Fibroblast of lung (primary cell): ENCODE measurements at regions not wholly inside any gene's neighbourhood (a gene's known extent, or its start where the extent isn't known, plus 50 kb on each side); places are given as distances from the start of the nearest gene placed in this dataset.

Source experiments
- DNase-seq, 2 donors: peaks; one replicate each; pipeline versions ENCODE4 v3.0.0 to v3.0.0-alpha.2; 2010; ENCODE audit warnings: low read depth in 2 of 2
- H2AFZ ChIP-seq: 2 replicates; pipeline ENCODE4 v1.5.1; 2012; ENCODE audit warnings: low read length, control low read depth, inconsistent platforms
- H3K27ac ChIP-seq: 2 replicates; pipeline ENCODE4 v1.5.1; 2011; ENCODE audit warnings: low read length, control low read depth; ENCODE audit not compliant: insufficient read depth
- H3K27me3 ChIP-seq: 2 replicates; pipeline ENCODE4 v1.5.1; 2011; ENCODE audit warnings: mild to moderate bottlenecking, low read length; ENCODE audit not compliant: control insufficient read depth, insufficient read depth
- H3K36me3 ChIP-seq: 2 replicates; pipeline ENCODE4 v1.5.1; 2011; ENCODE audit warnings: low read length; ENCODE audit not compliant: control insufficient read depth, insufficient read depth
- H3K4me1 ChIP-seq: 2 replicates; pipeline ENCODE4 v1.5.1; 2011; ENCODE audit warnings: low read length; ENCODE audit not compliant: control insufficient read depth, insufficient read depth; ENCODE audit errors: extremely low read depth
- H3K4me2 ChIP-seq: 2 replicates; pipeline ENCODE4 v1.5.1; 2011; ENCODE audit warnings: low read length, control low read depth; ENCODE audit not compliant: insufficient read depth; ENCODE audit errors: extremely low read depth
- H3K4me3 ChIP-seq, 4 experiments: fragments of 200-600 bp in 1 of 4; sonication (generic) in 1 of 4; replicated peaks in 1 of 4; 2 replicates each; pipeline ENCODE4 v1.5.1; 2011 to 2016; ENCODE audit warnings: low read length in 4 of 4, low read depth in 3 of 4, mild to moderate bottlenecking in 3 of 4, control low read depth in 2 of 4, inconsistent platforms in 1 of 4, mixed read lengths in 1 of 4; ENCODE audit not compliant: insufficient read depth in 1 of 4; ENCODE audit errors: control extremely low read depth in 1 of 4
- H3K79me2 ChIP-seq: 2 replicates; pipeline ENCODE4 v1.5.1; 2012; ENCODE audit warnings: mild to moderate bottlenecking, low read length, inconsistent platforms; ENCODE audit not compliant: control insufficient read depth, insufficient read depth
- H3K9ac ChIP-seq: 2 replicates; pipeline ENCODE4 v1.5.1; 2011; ENCODE audit warnings: mild to moderate bottlenecking, low read length, control low read depth; ENCODE audit not compliant: insufficient read depth
- H3K9me3 ChIP-seq: 2 replicates; pipeline ENCODE4 v1.5.1; 2012; ENCODE audit warnings: low read depth, low read length; ENCODE audit not compliant: control insufficient read depth, insufficient read depth
- H4K20me1 ChIP-seq: 2 replicates; pipeline ENCODE4 v1.5.1; 2011; ENCODE audit warnings: low read length; ENCODE audit not compliant: control insufficient read depth, insufficient read depth; ENCODE audit errors: extremely low read depth
- CTCF ChIP-seq, 2 donors: IDR thresholded peaks in 1 of 2; conservative IDR thresholded peaks in 1 of 2; 1 replicate in 1 of 2; 2 replicates in 1 of 2; pipeline ENCODE4 v1.5.1; 2011 to 2012; ENCODE audit warnings: low read length in 2 of 2, control low read depth in 1 of 2, inconsistent platforms in 1 of 2, low read depth in 1 of 2, mild to moderate bottlenecking in 1 of 2
- EZH2 ChIP-seq: IDR thresholded peaks from 2 replicates; pipeline ENCODE4 v1.5.1; 2012; ENCODE audit warnings: low read length, control low read depth, mild to moderate bottlenecking; ENCODE audit errors: missing control alignments

- DNase-seq: no peak
- H2AFZ ChIP-seq: no peak overlapping the region
- H3K36me3 ChIP-seq: no peaks in the 10 kb centered on the region
- no peaks in the 10 kb centered on the region for H3K4me1 ChIP-seq
- H3K4me3 ChIP-seq: no peak overlapping the region
- H3K79me2 ChIP-seq: no peaks in the 10 kb centered on the region
- no peaks in the 10 kb centered on the region for H3K9me3 ChIP-seq
- no peaks in the 10 kb centered on the region for H3K27me3 ChIP-seq
- H3K27ac ChIP-seq: no peak overlapping the region
- no peak overlapping the region for H3K9ac ChIP-seq
- H4K20me1 ChIP-seq: no peaks in the 10 kb centered on the region
- TF ChIP-seq EZH2 (no peak), CTCF (conservative IDR thresholded peaks at IDR 0.05 in 1 of 2, IDR thresholded peaks at IDR 0.05 in 1 of 2; ENCODE audit: low read depth in 1 of 2, low read length in 2 of 2) (no peak)
- H3K4me2 ChIP-seq: no peak overlapping the region
These were observed 103.4 kb upstream of the CDK6 start for GRCh38 chr7:92939666-92940360.

GRCh38 chr7:92934096-92934495 is 97.7 kb upstream of the CDK6 start:
- Histone ChIP-seq H4K20me1 (no peaks in the 10 kb centered on the region), H3K79me2 (no peaks in the 10 kb centered on the region), H3K36me3 (no peaks in the 10 kb centered on the region), H3K4me2 (no peak overlapping the region), H3K27me3 (no peaks in the 10 kb centered on the region), H3K27ac (no peak overlapping the region), H3K9ac (no peak overlapping the region), H3K4me1 (no peaks in the 10 kb centered on the region), H3K4me3 (no peak overlapping the region), H2AFZ (no peak overlapping the region), H3K9me3 (no peaks in the 10 kb centered on the region)
- TF ChIP-seq CTCF (conservative IDR thresholded peaks at IDR 0.05 in 1 of 2, IDR thresholded peaks at IDR 0.05 in 1 of 2; ENCODE audit: low read depth in 1 of 2, low read length in 2 of 2): no peak
- TF ChIP-seq EZH2: no peak
- no peak for DNase-seq

GRCh38 chr7:92932450-92932849 is 96.1 kb upstream of the CDK6 start:
- H3K79me2 ChIP-seq: no peaks in the 10 kb centered on the region
- H3K27ac ChIP-seq: no peak overlapping the region
- no peaks in the 10 kb centered on the region for H3K9me3 ChIP-seq
- no peak overlapping the region for H3K4me3 ChIP-seq
- no peak overlapping the region for H3K9ac ChIP-seq
- H4K20me1 ChIP-seq: no peaks in the 10 kb centered on the region
- DNase-seq: no peak
- H2AFZ ChIP-seq: no peak overlapping the region
- H3K4me1 ChIP-seq: no peaks in the 10 kb centered on the region
- no peaks in the 10 kb centered on the region for H3K36me3 ChIP-seq
- no peaks in the 10 kb centered on the region for H3K27me3 ChIP-seq
- no peak for TF ChIP-seq EZH2
- TF ChIP-seq CTCF (conservative IDR thresholded peaks at IDR 0.05 in 1 of 2, IDR thresholded peaks at IDR 0.05 in 1 of 2; ENCODE audit: low read depth in 1 of 2, low read length in 2 of 2): no peak
- no peak overlapping the region for H3K4me2 ChIP-seq
